LHCN-M2 (cell line): ENCODE measurements at regions not wholly inside any gene's neighbourhood (a gene's known extent, or its start where the extent isn't known, plus 50 kb on each side); places are given as distances from the start of the nearest gene placed in this dataset.
"Not testable (repeated sequence)": the region's sequence is repeated elsewhere in the genome, so short reads cannot be mapped to it uniquely, and the experiment has no call there.

Experiments
- DNase-seq: peaks from one replicate; pipeline ENCODE4 v3.0.0-alpha.2; 2012; ENCODE audit warnings: low read depth

- no peak for DNase-seq
These were observed 274.8 kb upstream of the ADRA1B start for GRCh38 chr5:159641371-159642039.

GRCh38 chr5:159642379-159642778, 273.9 kb upstream of the ADRA1B start:
- no peak for DNase-seq

- no peak for DNase-seq
These were observed 272.2 kb upstream of the ADRA1B start for GRCh38 chr5:159644053-159644452.

- DNase-seq: no peak
These were observed 271.0 kb upstream of the ADRA1B start for GRCh38 chr5:159645179-159645846.

GRCh38 chr5:159650803-159651202, 265.5 kb upstream of the ADRA1B start:
- DNase-seq: no peak

- no peak for DNase-seq
These were observed 260.4 kb upstream of the ADRA1B start for GRCh38 chr5:159655757-159656409.

- no peak for DNase-seq
These were observed 259.0 kb upstream of the ADRA1B start for GRCh38 chr5:159657298-159657697.

GRCh38 chr5:159657771-159658170, 258.5 kb upstream of the ADRA1B start:
- DNase-seq: no peak

GRCh38 chr5:159658266-159658925, 257.9 kb upstream of the ADRA1B start:
- DNase-seq: no peak

- DNase-seq: no peak
These were observed 255.9 kb upstream of the ADRA1B start for GRCh38 chr5:159660401-159660800.

GRCh38 chr5:159663986-159664385, 252.3 kb upstream of the ADRA1B start:
- DNase-seq: no peak

GRCh38 chr5:159667286-159667685, 249.0 kb upstream of the ADRA1B start:
- no peak for DNase-seq

- no peak for DNase-seq
These were observed 247.7 kb upstream of the ADRA1B start for GRCh38 chr5:159668556-159668955.

- no peak for DNase-seq
These were observed 246.7 kb upstream of the ADRA1B start for GRCh38 chr5:159669559-159669958.

GRCh38 chr5:159671886-159672285, 244.4 kb upstream of the ADRA1B start:
- no peak for DNase-seq

- DNase-seq: no peak
These were observed 242.7 kb upstream of the ADRA1B start for GRCh38 chr5:159673538-159673937.

- DNase-seq: no peak
These were observed 237.5 kb upstream of the ADRA1B start for GRCh38 chr5:159678657-159679392.

GRCh38 chr5:159680095-159680494, 236.2 kb upstream of the ADRA1B start:
- DNase-seq: no peak

- no peak for DNase-seq
These were observed 234.6 kb upstream of the ADRA1B start for GRCh38 chr5:159681661-159682060.

GRCh38 chr5:159682623-159683022, 233.7 kb upstream of the ADRA1B start:
- peak; percentile 5 for DNase-seq

GRCh38 chr5:159687892-159688291, 228.4 kb upstream of the ADRA1B start:
- not testable (repeated sequence) for DNase-seq
